ENCODE measurements at regions not wholly inside any gene's neighbourhood (a gene's known extent, or its start where the extent isn't known, plus 50 kb on each side); places are given as distances from the start of the nearest gene placed in this dataset.
"Not testable (repeated sequence)": the region's sequence is repeated elsewhere in the genome, so short reads cannot be mapped to it uniquely, and the experiment has no call there.

- no peak for DNase-seq (ENCODE audit: low read depth)
- H3K4me3 ChIP-seq (ENCODE audit: low read depth, low read length), result no peak overlapping the region
Observed at GRCh38 chr11:56885177-56885576, 103.5 kb upstream of the OR5AK2 start.

- DNase-seq (ENCODE audit: low read depth), result no peak
- no peak overlapping the region for H3K4me3 ChIP-seq (ENCODE audit: low read depth, low read length)
Observed at GRCh38 chr11:56883371-56883987, 105.2 kb upstream of the OR5AK2 start.

- H3K4me3 ChIP-seq (ENCODE audit: low read depth, low read length), result no peak overlapping the region
- no peak for DNase-seq (ENCODE audit: low read depth)
Observed at GRCh38 chr11:56876621-56877275, 112.0 kb upstream of the OR5AK2 start.

GRCh38 chr11:56855217-56855616 is 106.7 kb upstream of the OR9G4 start:
- no peak overlapping the region for H3K4me3 ChIP-seq (ENCODE audit: low read depth, low read length)
- no peak for DNase-seq (ENCODE audit: low read depth)

GRCh38 chr11:56852131-56852530 is 103.6 kb upstream of the OR9G4 start:
- no peak for DNase-seq (ENCODE audit: low read depth)
- H3K4me3 ChIP-seq (ENCODE audit: low read depth, low read length), result no peak overlapping the region

- H3K4me3 ChIP-seq (ENCODE audit: low read depth, low read length), result no peak overlapping the region
- DNase-seq (ENCODE audit: low read depth), result no peak
Observed at GRCh38 chr11:56849852-56850251, 101.4 kb upstream of the OR9G4 start.

- no peak overlapping the region for H3K4me3 ChIP-seq (ENCODE audit: low read depth, low read length)
- DNase-seq (ENCODE audit: low read depth), result no peak
Observed at GRCh38 chr11:56849250-56849649, 100.8 kb upstream of the OR9G4 start.

- no peak overlapping the region for H3K4me3 ChIP-seq (ENCODE audit: low read depth, low read length)
Observed at GRCh38 chr11:56848141-56848809, 99.8 kb upstream of the OR9G4 start.

GRCh38 chr11:56846631-56847576 is 98.4 kb upstream of the OR9G4 start:
- no peak for DNase-seq (ENCODE audit: low read depth)
- no peak overlapping the region for H3K4me3 ChIP-seq (ENCODE audit: low read depth, low read length)

More at GRCh38 chr11:56848141-56848809, 99.8 kb upstream of the OR9G4 start:
- no peak for DNase-seq (ENCODE audit: low read depth)

- H3K4me3 ChIP-seq (ENCODE audit: low read depth, low read length), result no peak overlapping the region
Observed at GRCh38 chr11:56845121-56845732, 96.7 kb upstream of the OR9G4 start.

GRCh38 chr11:56843816-56844215 is 95.3 kb upstream of the OR9G4 start:
- DNase-seq (ENCODE audit: low read depth), result no peak
- no peak overlapping the region for H3K4me3 ChIP-seq (ENCODE audit: low read depth, low read length)

More at GRCh38 chr11:56845121-56845732, 96.7 kb upstream of the OR9G4 start:
- no peak for DNase-seq (ENCODE audit: low read depth)

GRCh38 chr11:56842814-56843794 is 94.6 kb upstream of the OR9G4 start:
- no peak overlapping the region for H3K4me3 ChIP-seq (ENCODE audit: low read depth, low read length)
- no peak for DNase-seq (ENCODE audit: low read depth)

GRCh38 chr11:56841210-56841810 is 92.8 kb upstream of the OR9G4 start:
- H3K4me3 ChIP-seq (ENCODE audit: low read depth, low read length), result no peak overlapping the region
- peak; percentile 10 for DNase-seq (ENCODE audit: low read depth)

GRCh38 chr11:56827357-56827756 is 78.9 kb upstream of the OR9G4 start:
- H3K4me3 ChIP-seq (ENCODE audit: low read depth, low read length); DNase-seq (ENCODE audit: low read depth): not testable (repeated sequence)

- DNase-seq (ENCODE audit: low read depth), result no peak
- no peak overlapping the region for H3K4me3 ChIP-seq (ENCODE audit: low read depth, low read length)
Observed at GRCh38 chr11:56819916-56820315, 71.4 kb upstream of the OR9G4 start.

GRCh38 chr11:56817661-56818060 is 69.2 kb upstream of the OR9G4 start:
- no peak overlapping the region for H3K4me3 ChIP-seq (ENCODE audit: low read depth, low read length)
- DNase-seq (ENCODE audit: low read depth), result no peak

- no peak for DNase-seq (ENCODE audit: low read depth)
- H3K4me3 ChIP-seq (ENCODE audit: low read depth, low read length), result no peak overlapping the region
Observed at GRCh38 chr11:56816259-56816658, 67.8 kb upstream of the OR9G4 start.

GRCh38 chr11:56808326-56808725 is 59.8 kb upstream of the OR9G4 start:
- no peak overlapping the region for H3K4me3 ChIP-seq (ENCODE audit: low read depth, low read length)
- DNase-seq (ENCODE audit: low read depth), result no peak

Data from skeletal muscle cell (primary cell).